GM23248 (cell line): ENCODE measurements at regions not wholly inside any gene's neighbourhood (a gene's known extent, or its start where the extent isn't known, plus 50 kb on each side); places are given as distances from the start of the nearest gene placed in this dataset.

ENCODE experiments used
- EZH2 ChIP-seq: fragments of 200-600 bp; sonication (generic); IDR thresholded peaks from 2 replicates; pipeline ENCODE4 v1.6.1; 2018; ENCODE audit warnings: antibody characterized with exemption, mild to moderate bottlenecking; ENCODE audit not compliant: insufficient read depth, poor library complexity, severe bottlenecking
- EZH2phosphoT487 ChIP-seq: fragments of 200-600 bp; sonication (generic); IDR thresholded peaks from 2 replicates; pipeline ENCODE4 v1.6.1; 2018; ENCODE audit warnings: antibody characterized with exemption, moderate library complexity, mild to moderate bottlenecking, low read depth; ENCODE audit not compliant: insufficient read depth

GRCh38 chr7:38051311-38051710 is 126.7 kb upstream of the STARD3NL start:
- TF ChIP-seq EZH2phosphoT487 (no peak), EZH2 (no peak)
